WTC11 (cell line): ENCODE measurements at regions not wholly inside any gene's neighbourhood (a gene's known extent, or its start where the extent isn't known, plus 50 kb on each side); places are given as distances from the start of the nearest gene placed in this dataset.

ENCODE experiments used
- ATAC-seq: fragments of 200-7000 bp; cut with Tn5 transposase; 2 replicates; pipeline ENCODE4 v1.10.0; 2021; ENCODE audit warnings: mild to moderate bottlenecking, moderate library complexity
- CTCF ChIA-PET: fragments of 300-600 bp; sonication (Branson Sonifier 250); formaldehyde crosslinking; loops from one replicate; lab custom pipeline; 2021; ENCODE audit warnings: antibody characterized with exemption; lab: Charles Lee
- POLR2A ChIA-PET: fragments of 350-600 bp; sonication (Branson Sonifier 250); formaldehyde crosslinking; loops from one replicate; lab custom pipeline; 2021; ENCODE audit warnings: antibody characterized with exemption; lab: Charles Lee
- DNase-seq: peaks from one replicate; pipeline ENCODE4 v3.0.0; 2021; ENCODE audit warnings: low spot score
- H3K27ac Mint-ChIP-seq: 2 replicates; pipeline ENCODE4 v1.8.0; 2021; ENCODE audit warnings: mixed read lengths
- H3K27me3 Mint-ChIP-seq: 2 replicates; pipeline ENCODE4 v1.8.0; 2021; ENCODE audit warnings: low read depth, mild to moderate bottlenecking, moderate library complexity, mixed read lengths
- H3K36me3 Mint-ChIP-seq: 2 replicates; pipeline ENCODE4 v1.8.0; 2021; ENCODE audit warnings: mixed read lengths
- H3K4me1 Mint-ChIP-seq: 2 replicates; pipeline ENCODE4 v1.8.0; 2022; ENCODE audit warnings: mixed read lengths
- H3K4me3 Mint-ChIP-seq: 2 replicates; pipeline ENCODE4 v1.8.0; 2021; ENCODE audit warnings: mild to moderate bottlenecking, moderate library complexity, mixed read lengths
- H3K9me3 Mint-ChIP-seq: 2 replicates; pipeline ENCODE4 v1.8.0; 2021; ENCODE audit warnings: mixed read lengths
- ARID4B ChIP-seq: sonication (generic); formaldehyde crosslinking; IDR thresholded peaks from 2 replicates; pipeline ENCODE4 v1.8.0; 2023; ENCODE audit warnings: missing genetic modification reagents, mild to moderate bottlenecking, borderline replicate concordance
- ATF3 ChIP-seq: sonication (generic); formaldehyde crosslinking; conservative IDR thresholded peaks from 2 replicates; pipeline ENCODE4 v1.8.1; 2022; ENCODE audit warnings: mild to moderate bottlenecking, missing genetic modification reagents
- E2F5 ChIP-seq: sonication (generic); formaldehyde crosslinking; IDR thresholded peaks from 2 replicates; pipeline ENCODE4 v1.8.1; 2022; ENCODE audit warnings: mild to moderate bottlenecking, moderate library complexity, missing genetic modification reagents
- EMX1 ChIP-seq: fragments of 250-450 bp; sonication (Bioruptor Pico); IDR thresholded peaks from 2 replicates; pipeline ENCODE4 v1.8.0; 2021; ENCODE audit warnings: mild to moderate bottlenecking
- GRHL2 ChIP-seq: fragments of 250-450 bp; sonication (Bioruptor Pico); IDR thresholded peaks from 2 replicates; pipeline ENCODE4 v1.8.0; 2022; ENCODE audit warnings: mild to moderate bottlenecking, moderate library complexity; ENCODE audit not compliant: insufficient replicate concordance, severe bottlenecking
- JAZF1 ChIP-seq: fragments of 250-450 bp; sonication (Bioruptor Pico); IDR thresholded peaks from 2 replicates; pipeline ENCODE4 v1.9.0; 2021; ENCODE audit warnings: moderate library complexity, mild to moderate bottlenecking, inconsistent platforms
- NFATC4 ChIP-seq: fragments of 250-450 bp; sonication (Bioruptor Pico); IDR thresholded peaks from 2 replicates; pipeline ENCODE4 v1.9.0; 2021; ENCODE audit warnings: mild to moderate bottlenecking
- NFE2L1 ChIP-seq: sonication (generic); formaldehyde crosslinking; IDR thresholded peaks from 2 replicates; pipeline ENCODE4 v1.8.1; 2023; ENCODE audit warnings: missing genetic modification reagents
- OVOL2 ChIP-seq: fragments of 250-450 bp; sonication (Bioruptor Pico); IDR thresholded peaks from 2 replicates; pipeline ENCODE4 v1.9.0; 2021; ENCODE audit warnings: mild to moderate bottlenecking, borderline replicate concordance
- RELA ChIP-seq: sonication (generic); formaldehyde crosslinking; IDR thresholded peaks from 2 replicates; pipeline ENCODE4 v1.8.1; 2022; ENCODE audit warnings: missing genetic modification reagents, mild to moderate bottlenecking, borderline replicate concordance
- SP1 ChIP-seq: sonication (generic); formaldehyde crosslinking; conservative IDR thresholded peaks from 2 replicates; pipeline ENCODE4 v1.8.1; 2022; ENCODE audit warnings: missing genetic modification reagents
- TCF7 ChIP-seq: sonication (generic); formaldehyde crosslinking; IDR thresholded peaks from 2 replicates; pipeline ENCODE4 v1.8.0; 2022; ENCODE audit warnings: mild to moderate bottlenecking, low read depth, missing genetic modification reagents, moderate library complexity
- TEAD1 ChIP-seq: sonication (generic); formaldehyde crosslinking; IDR thresholded peaks from 2 replicates; pipeline ENCODE4 v1.8.0; 2022; ENCODE audit warnings: mild to moderate bottlenecking, missing genetic modification reagents
- TP53 ChIP-seq: sonication (generic); formaldehyde crosslinking; IDR thresholded peaks from 2 replicates; pipeline ENCODE4 v1.8.1; 2023; ENCODE audit warnings: mild to moderate bottlenecking, missing genetic modification reagents
- ZBTB43 ChIP-seq: sonication (generic); formaldehyde crosslinking; IDR thresholded peaks from 2 replicates; pipeline ENCODE4 v1.8.1; 2023; ENCODE audit warnings: mild to moderate bottlenecking, missing genetic modification reagents
- ZNF263 ChIP-seq: sonication (generic); formaldehyde crosslinking; IDR thresholded peaks from 2 replicates; pipeline ENCODE4 v1.8.1; 2022; ENCODE audit warnings: low read depth, mild to moderate bottlenecking, moderate library complexity, missing genetic modification reagents
- ZNF416 ChIP-seq: fragments of 250-450 bp; sonication (Bioruptor Pico); IDR thresholded peaks from 2 replicates; pipeline ENCODE4 v1.9.0; 2021; ENCODE audit warnings: mild to moderate bottlenecking, inconsistent platforms
- ZSCAN18 ChIP-seq: fragments of 250-450 bp; sonication (Bioruptor Pico); IDR thresholded peaks from 2 replicates; pipeline ENCODE4 v2.1.2; 2022; ENCODE audit warnings: mild to moderate bottlenecking, moderate library complexity
- TF ChIP-seq, protein P1 (sequence below): sonication (generic); formaldehyde crosslinking; IDR thresholded peaks from 2 replicates; pipeline ENCODE4 v1.8.1; 2022; ENCODE audit warnings: mild to moderate bottlenecking, missing genetic modification reagents, moderate library complexity, borderline replicate concordance
- TF ChIP-seq, protein P2 (sequence below): sonication (generic); formaldehyde crosslinking; conservative IDR thresholded peaks from 2 replicates; pipeline ENCODE4 v1.8.1; 2023; ENCODE audit warnings: mild to moderate bottlenecking, low read depth, missing genetic modification reagents, moderate library complexity

GRCh38 chrX:123807835-123808416 is 51.9 kb upstream of the XIAP start:
- Mint-ChIP-seq H3K4me3 (no peak overlapping the region), H3K4me1 (no peaks in the 10 kb centered on the region), H3K27ac (no peak overlapping the region), H3K36me3 (no peaks in the 10 kb centered on the region), H3K27me3 (no peaks in the 10 kb centered on the region), H3K9me3 (no peaks in the 10 kb centered on the region)
- POLR2A ChIA-PET: no interaction called here
- CTCF ChIA-PET: no interaction called here
- ATAC-seq: no peak
- no peak for DNase-seq
- TF ChIP-seq, protein P1, sequence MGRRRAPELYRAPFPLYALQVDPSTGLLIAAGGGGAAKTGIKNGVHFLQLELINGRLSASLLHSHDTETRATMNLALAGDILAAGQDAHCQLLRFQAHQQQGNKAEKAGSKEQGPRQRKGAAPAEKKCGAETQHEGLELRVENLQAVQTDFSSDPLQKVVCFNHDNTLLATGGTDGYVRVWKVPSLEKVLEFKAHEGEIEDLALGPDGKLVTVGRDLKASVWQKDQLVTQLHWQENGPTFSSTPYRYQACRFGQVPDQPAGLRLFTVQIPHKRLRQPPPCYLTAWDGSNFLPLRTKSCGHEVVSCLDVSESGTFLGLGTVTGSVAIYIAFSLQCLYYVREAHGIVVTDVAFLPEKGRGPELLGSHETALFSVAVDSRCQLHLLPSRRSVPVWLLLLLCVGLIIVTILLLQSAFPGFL: no peak
- no peak for TF ChIP-seq ZBTB43 (CRISPR knock-in tag)
- no peak for TF ChIP-seq TP53 (CRISPR knock-in tag)
- TF ChIP-seq NFATC4 (CRISPR knock-in tag): no peak
- TF ChIP-seq ARID4B (CRISPR knock-in tag): no peak
- TF ChIP-seq NFE2L1 (CRISPR knock-in tag): no peak
- no peak for TF ChIP-seq ZSCAN18 (CRISPR knock-in tag)
- TF ChIP-seq EMX1 (CRISPR knock-in tag): no peak
- TF ChIP-seq TEAD1 (CRISPR knock-in tag): no peak
- no peak for TF ChIP-seq GRHL2 (CRISPR knock-in tag)
- TF ChIP-seq ATF3 (CRISPR knock-in tag): no peak

DNA sequence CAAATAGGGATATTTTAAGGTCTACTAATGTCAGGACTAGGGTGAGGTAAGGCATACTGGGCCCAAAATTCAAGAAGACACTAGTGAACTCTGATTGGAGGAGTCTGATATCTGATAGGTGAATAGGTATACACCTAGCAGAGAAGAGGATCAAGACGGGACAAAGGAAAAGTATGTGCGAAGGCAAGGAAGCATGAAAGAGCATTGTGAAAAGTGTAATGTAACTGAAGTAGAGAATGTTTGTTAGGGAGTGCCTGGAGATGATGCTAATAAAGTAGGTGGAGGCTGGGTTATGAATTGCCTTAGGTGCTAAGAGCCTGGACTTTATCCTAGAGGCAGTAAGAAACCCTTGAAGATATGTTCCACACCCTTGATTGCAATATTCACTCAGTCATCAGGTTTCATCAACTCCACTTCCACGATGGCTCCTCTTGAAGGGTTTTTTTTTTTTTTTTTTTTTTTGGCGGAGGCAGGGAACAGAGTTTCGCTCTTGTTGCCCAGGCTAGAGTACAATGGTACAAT is 49.9 kb upstream of the XIAP start:
- CTCF ChIA-PET: no interaction called here

More for the DNA sequence above, 49.9 kb upstream of the XIAP start:
- Mint-ChIP-seq H3K27me3 (no peaks in the 10 kb centered on the region), H3K4me1 (no peaks in the 10 kb centered on the region), H3K36me3 (no peaks in the 10 kb centered on the region), H3K4me3 (no peak overlapping the region), H3K9me3 (no peaks in the 10 kb centered on the region), H3K27ac (no peak overlapping the region)
- no peak for DNase-seq
- ATAC-seq: no peak
- TF ChIP-seq JAZF1 (CRISPR knock-in tag) (no peak), NFATC4 (CRISPR knock-in tag) (no peak), RELA (CRISPR knock-in tag) (no peak), ZNF263 (no peak), SP1 (CRISPR knock-in tag) (no peak), E2F5 (CRISPR knock-in tag) (no peak), ZSCAN18 (CRISPR knock-in tag) (no peak), TCF7 (no peak), ZNF416 (CRISPR knock-in tag) (no peak), OVOL2 (CRISPR knock-in tag) (no peak)
- TF ChIP-seq, protein P2, sequence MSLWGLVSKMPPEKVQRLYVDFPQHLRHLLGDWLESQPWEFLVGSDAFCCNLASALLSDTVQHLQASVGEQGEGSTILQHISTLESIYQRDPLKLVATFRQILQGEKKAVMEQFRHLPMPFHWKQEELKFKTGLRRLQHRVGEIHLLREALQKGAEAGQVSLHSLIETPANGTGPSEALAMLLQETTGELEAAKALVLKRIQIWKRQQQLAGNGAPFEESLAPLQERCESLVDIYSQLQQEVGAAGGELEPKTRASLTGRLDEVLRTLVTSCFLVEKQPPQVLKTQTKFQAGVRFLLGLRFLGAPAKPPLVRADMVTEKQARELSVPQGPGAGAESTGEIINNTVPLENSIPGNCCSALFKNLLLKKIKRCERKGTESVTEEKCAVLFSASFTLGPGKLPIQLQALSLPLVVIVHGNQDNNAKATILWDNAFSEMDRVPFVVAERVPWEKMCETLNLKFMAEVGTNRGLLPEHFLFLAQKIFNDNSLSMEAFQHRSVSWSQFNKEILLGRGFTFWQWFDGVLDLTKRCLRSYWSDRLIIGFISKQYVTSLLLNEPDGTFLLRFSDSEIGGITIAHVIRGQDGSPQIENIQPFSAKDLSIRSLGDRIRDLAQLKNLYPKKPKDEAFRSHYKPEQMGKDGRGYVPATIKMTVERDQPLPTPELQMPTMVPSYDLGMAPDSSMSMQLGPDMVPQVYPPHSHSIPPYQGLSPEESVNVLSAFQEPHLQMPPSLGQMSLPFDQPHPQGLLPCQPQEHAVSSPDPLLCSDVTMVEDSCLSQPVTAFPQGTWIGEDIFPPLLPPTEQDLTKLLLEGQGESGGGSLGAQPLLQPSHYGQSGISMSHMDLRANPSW: no peak
- POLR2A ChIA-PET: no interaction called here
